Upper lobe of left lung (tissue), 6 donors: ENCODE measurements at regions not wholly inside any gene's neighbourhood (a gene's known extent, or its start where the extent isn't known, plus 50 kb on each side); places are given as distances from the start of the nearest gene placed in this dataset.
A peak's percentile ranks its signal among the peaks of the same experiment; 100 is the strongest.
"Not testable (repeated sequence)": the region's sequence is repeated elsewhere in the genome, so short reads cannot be mapped to it uniquely, and the experiment has no call there.

ENCODE experiments used
- ATAC-seq, 2 donors: fragments of 200-7000 bp; cut with Tn5 transposase; one replicate each; pipeline ENCODE4 v1.9.1; 2022; ENCODE audit warnings: mild to moderate bottlenecking in 2 of 2, moderate library complexity in 2 of 2; ENCODE audit not compliant: low FRiP score in 2 of 2
- DNase-seq, 2 donors: peaks; one replicate each; pipeline ENCODE4 v3.0.0-alpha.2; 2019 to 2020
- H3K27ac ChIP-seq, 4 donors: fragments of 200-600 bp; sonication (generic); one replicate each; pipeline ENCODE4 v1.5.1; 2016 to 2019
- H3K27me3 ChIP-seq, 4 donors: fragments of 200-600 bp; sonication (generic); one replicate each; pipeline ENCODE4 v1.5.1; 2017 to 2019
- H3K36me3 ChIP-seq, 4 donors: fragments of 200-600 bp; sonication (generic); one replicate each; pipeline ENCODE4 v1.5.1; 2016 to 2019
- H3K4me1 ChIP-seq, 4 donors: fragments of 200-600 bp; sonication (generic); one replicate each; pipeline ENCODE4 v1.5.1; 2018 to 2019
- H3K4me3 ChIP-seq, 4 donors: fragments of 200-600 bp; sonication (generic); one replicate each; pipeline ENCODE4 v1.5.1; 2017 to 2019; ENCODE audit warnings: mild to moderate bottlenecking in 2 of 4, moderate library complexity in 1 of 4
- H3K9me3 ChIP-seq, 4 donors: fragments of 200-600 bp; sonication (generic); one replicate each; pipeline ENCODE4 v1.5.1; 2018 to 2019
- EP300 ChIP-seq, 4 donors: sonication (generic); formaldehyde crosslinking; IDR thresholded peaks; one replicate each; pipeline ENCODE4 v1.5.1; 2017; ENCODE audit warnings: antibody characterized with exemption in 4 of 4, control low read depth in 2 of 4
- POLR2A ChIP-seq, 4 donors: fragments of 450-650 bp; IDR thresholded peaks; one replicate each; pipeline ENCODE4 v1.5.1; 2016 to 2017; ENCODE audit warnings: antibody characterized with exemption in 4 of 4, mild to moderate bottlenecking in 2 of 4
- POLR2AphosphoS5 ChIP-seq, 2 donors: sonication (generic); formaldehyde crosslinking; IDR thresholded peaks; one replicate each; pipeline ENCODE4 v1.5.1; 2017; ENCODE audit warnings: antibody characterized with exemption in 2 of 2
- WGBS, 2 donors: methylation state at CpG; one replicate each; pipeline ENCODE4 v1.1.5; 2017 to 2018; 5-methylcytosine and 5-hydroxymethylcytosine counted together
- TF ChIP-seq, protein P1 (sequence below), 6 experiments: fragments of 450-650 bp in 4 of 6; fragments of 200-600 bp in 2 of 6; sonication (generic) in 2 of 6; IDR thresholded peaks; one replicate each; pipeline ENCODE4 v1.5.1; 2016 to 2019; ENCODE audit warnings: antibody characterized with exemption in 6 of 6
- donor health status: DM: no; HTN: no; CAD: no; lungs with moderate emphysema.
- donor health status: DM: no; HTN: yes; CAD: no; lungs with severe emphysema.

DNA sequence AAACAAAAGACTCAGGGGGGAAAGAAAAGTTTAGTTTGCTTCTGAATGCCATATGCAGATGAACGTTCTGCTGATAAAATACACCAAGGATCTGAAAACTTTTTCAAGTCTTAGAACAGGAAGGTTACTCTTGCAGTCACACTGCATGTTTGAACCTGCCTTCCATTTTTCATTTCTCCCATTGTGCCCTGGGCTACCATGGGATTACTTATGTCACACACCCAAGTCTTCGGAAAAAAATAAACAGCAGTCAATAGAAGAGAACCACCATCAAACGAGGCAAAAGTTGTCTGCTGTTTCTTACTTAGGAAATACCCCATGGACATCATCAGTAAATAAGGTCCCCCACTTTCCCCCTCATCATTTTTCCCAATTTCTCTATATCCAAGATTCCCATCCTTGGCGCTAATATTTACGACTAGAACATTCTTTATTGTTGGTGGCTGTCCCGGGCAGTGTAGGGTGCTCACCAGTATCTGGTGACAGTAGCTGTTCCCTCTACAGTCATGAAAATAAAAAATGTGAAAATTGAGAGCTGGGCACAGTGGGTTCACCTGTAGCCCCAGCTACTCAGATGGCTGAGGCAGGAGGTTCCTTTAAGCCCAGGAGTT lies 202.5 kb downstream of the BCAS1 start:
- no peak for ATAC-seq
- DNase-seq = no peak
- Histone ChIP-seq H3K9me3 (no peaks in the 10 kb centered on the region), H3K4me1 (peaks cover 30 to 36% (median 35%) of the 10 kb centered on the region in 4 donors), H3K27ac (peak overlapping the region; percentile 52 to 83 (median 79)), H3K36me3 (no peaks in the 10 kb centered on the region), H3K27me3 (no peaks in the 10 kb centered on the region), H3K4me3 (no peak overlapping the region)
- no peak for TF ChIP-seq POLR2A (IDR thresholded peaks at IDR 0.05)
- TF ChIP-seq, protein P1, sequence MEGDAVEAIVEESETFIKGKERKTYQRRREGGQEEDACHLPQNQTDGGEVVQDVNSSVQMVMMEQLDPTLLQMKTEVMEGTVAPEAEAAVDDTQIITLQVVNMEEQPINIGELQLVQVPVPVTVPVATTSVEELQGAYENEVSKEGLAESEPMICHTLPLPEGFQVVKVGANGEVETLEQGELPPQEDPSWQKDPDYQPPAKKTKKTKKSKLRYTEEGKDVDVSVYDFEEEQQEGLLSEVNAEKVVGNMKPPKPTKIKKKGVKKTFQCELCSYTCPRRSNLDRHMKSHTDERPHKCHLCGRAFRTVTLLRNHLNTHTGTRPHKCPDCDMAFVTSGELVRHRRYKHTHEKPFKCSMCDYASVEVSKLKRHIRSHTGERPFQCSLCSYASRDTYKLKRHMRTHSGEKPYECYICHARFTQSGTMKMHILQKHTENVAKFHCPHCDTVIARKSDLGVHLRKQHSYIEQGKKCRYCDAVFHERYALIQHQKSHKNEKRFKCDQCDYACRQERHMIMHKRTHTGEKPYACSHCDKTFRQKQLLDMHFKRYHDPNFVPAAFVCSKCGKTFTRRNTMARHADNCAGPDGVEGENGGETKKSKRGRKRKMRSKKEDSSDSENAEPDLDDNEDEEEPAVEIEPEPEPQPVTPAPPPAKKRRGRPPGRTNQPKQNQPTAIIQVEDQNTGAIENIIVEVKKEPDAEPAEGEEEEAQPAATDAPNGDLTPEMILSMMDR (IDR thresholded peaks at IDR 0.05) = no peak
- no peak for TF ChIP-seq POLR2AphosphoS5 (IDR thresholded peaks at IDR 0.05)
- no peak for TF ChIP-seq EP300 (IDR thresholded peaks at IDR 0.05)
- 78 to 87% methylated on average over 6 of the region's 6 CpGs for WGBS, 2 donors

DNA sequence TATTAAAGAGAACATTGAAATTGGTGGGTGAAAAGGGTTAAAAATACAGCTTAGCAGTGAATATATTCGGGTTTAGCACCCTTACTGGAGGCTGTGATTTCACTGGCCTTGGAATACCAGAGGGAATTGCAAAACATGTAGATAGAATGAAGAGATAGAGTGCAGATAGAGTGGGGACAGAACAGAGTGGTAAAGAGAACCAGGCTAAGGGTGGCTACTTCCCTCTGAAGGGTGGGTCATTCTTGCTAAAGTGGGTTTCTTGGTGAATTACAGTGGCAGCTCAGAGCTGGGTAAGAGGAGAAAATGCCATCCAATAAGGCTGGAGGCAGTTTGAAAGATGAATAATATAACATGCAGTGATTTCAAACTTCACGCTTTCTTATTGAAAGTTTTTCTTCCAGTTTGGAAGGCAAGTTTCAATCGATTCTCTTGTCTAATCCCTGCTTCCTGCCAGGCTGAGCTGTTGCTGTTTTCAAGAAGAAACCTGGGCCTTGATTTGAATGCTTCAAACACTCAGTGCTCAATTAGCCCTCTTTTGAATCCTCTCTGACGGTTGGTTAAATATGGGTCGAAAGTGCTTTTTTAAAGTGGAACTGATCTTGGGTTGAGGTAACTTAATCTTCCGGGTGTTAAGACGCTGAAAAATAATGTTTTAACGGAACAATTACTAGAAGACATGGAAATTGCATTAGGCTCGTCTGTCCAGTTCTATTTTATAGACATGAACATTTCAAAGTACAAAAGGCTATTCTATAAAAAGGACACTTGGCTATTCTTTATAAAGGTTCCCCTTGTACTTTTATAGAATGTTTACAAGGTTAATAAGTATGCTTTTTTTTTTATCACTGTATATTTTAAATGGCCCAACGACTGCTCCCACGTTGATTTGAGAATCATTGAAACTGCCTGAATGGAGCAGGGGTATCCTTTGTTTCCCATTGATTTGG lies 203.3 kb downstream of the BCAS1 start:
- DNase-seq (no peak), ATAC-seq (peak in 1 of 2 donors; percentile 27)
- no peaks in the 10 kb centered on the region for H3K27me3 ChIP-seq
- peaks cover 30 to 35% (median 31%) of the 10 kb centered on the region in 4 donors for H3K4me1 ChIP-seq
- WGBS, 2 donors = 47 to 56% methylated on average over 11 of the region's 11 CpGs
- no peaks in the 10 kb centered on the region for H3K9me3 ChIP-seq
- peak overlapping the region; percentile 52 to 83 (median 79) for H3K27ac ChIP-seq
- no peak overlapping the region for H3K4me3 ChIP-seq
- no peaks in the 10 kb centered on the region for H3K36me3 ChIP-seq
- TF ChIP-seq POLR2A (IDR thresholded peaks at IDR 0.05) (no peak), POLR2AphosphoS5 (IDR thresholded peaks at IDR 0.05) (no peak), EP300 (IDR thresholded peaks at IDR 0.05) (no peak)
- TF ChIP-seq, protein P1 (IDR thresholded peaks at IDR 0.05) = no peak

DNA sequence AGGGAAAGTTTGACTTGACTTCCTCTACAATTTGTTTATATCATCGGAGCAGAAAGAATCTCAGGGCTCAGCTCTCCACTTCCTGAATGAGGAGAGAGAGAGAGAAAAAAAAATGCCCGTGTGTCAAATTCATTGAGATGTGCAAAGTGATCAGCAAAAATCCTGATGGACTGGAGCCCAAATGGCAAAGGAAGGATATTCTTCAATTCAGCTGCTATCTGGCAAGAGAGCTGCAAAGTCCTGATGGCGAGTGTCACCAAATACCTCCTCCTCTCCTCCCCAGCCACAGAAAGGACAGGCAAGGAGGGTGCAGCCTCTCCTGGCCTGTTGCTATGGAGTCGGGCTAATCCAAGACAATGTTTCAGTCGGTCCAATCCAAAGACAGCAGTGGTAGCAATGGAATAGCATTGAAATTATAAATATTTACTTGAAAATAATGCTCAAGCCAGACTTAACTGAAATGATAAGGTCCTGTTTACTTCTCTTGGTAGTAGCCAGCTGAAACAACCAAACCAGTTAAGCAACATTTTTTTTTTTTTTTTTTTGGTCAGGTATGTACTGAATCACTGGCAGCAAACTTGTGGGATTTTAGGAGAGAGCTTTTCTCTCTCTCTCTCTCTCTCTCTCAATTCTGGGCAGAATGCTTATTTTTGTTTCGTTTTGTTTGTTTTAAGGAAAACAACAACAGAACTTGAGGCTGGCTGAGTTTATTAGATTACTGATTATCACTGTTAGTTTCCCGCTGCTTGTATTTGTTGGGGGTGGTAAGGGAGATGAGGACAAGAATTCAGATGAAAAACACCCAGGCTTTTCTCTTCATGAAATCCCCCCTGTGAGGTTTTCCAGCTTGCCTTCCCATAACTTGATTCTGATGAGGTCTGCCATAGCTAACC lies 204.2 kb downstream of the BCAS1 start:
- DNase-seq = peak in 1 of 2 donors; percentile 28
- ATAC-seq = peak; percentile 76 to 90
- WGBS, 2 donors = 21 to 28% methylated on average over 7 of the region's 7 CpGs
- Histone ChIP-seq H3K27me3 (no peaks in the 10 kb centered on the region), H3K4me1 (peaks cover 30 to 35% (median 30%) of the 10 kb centered on the region in 4 donors), H3K9me3 (no peaks in the 10 kb centered on the region), H3K36me3 (no peaks in the 10 kb centered on the region), H3K27ac (peak overlapping the region; percentile 60 to 83 (median 79)), H3K4me3 (peak overlapping the region in 2 of 4 donors; percentile 6 to 25)
- peak in 1 of 2 donors; percentile 56 for TF ChIP-seq POLR2AphosphoS5 (IDR thresholded peaks at IDR 0.05)
- no peak for TF ChIP-seq EP300 (IDR thresholded peaks at IDR 0.05)
- TF ChIP-seq POLR2A (IDR thresholded peaks at IDR 0.05) = no peak
- TF ChIP-seq, protein P1 (IDR thresholded peaks at IDR 0.05) = no peak

DNA sequence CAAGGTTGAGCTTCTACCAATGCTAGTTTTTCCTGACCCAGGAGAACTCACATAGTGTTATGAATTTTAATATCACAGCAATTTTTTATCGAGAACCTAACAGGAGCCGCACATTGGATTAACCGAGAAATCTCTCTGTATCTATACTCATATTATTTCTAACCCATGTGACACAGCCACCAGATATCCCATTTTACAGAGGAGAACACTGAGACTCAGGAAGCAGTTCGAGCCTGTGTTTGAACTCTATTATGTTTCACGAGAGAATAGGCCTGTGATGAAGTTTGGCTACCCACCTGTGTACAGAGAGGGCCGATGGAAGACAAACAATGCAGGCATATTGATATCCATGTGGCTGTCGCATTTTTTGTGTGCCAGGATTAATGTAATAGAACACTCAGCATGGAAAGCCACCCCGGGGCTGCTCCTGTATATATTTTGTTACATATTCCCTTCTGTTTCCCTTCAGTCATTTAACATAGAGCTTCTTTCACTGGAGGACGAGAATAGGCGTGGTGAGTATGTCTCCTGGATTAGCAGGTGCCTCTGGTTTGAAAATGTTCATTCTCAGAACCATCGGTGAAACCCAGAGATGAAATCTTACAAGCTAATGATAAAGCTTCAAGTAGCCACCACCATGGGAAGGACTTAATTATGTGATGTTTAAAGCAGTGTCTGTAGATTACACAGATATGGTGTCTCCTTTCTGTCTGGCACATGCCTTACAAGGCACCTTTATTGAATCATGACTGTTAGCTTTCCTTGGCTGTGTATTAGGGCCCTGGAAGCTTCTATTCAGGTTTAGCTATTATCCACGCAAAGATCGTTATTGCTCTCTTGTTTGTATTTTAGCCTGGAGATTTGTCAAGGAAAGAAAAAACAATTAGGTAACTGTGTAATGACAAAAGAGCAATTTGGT lies 205.4 kb downstream of the BCAS1 start:
- not testable (repeated sequence) for H3K4me3 ChIP-seq, DNase-seq, H3K27me3 ChIP-seq, H3K9me3 ChIP-seq, H3K36me3 ChIP-seq, ATAC-seq
- 70 to 73% methylated on average over 13 of the region's 13 CpGs for WGBS, 2 donors
- H3K4me1 ChIP-seq = peaks cover 30 to 35% (median 30%) of the 10 kb centered on the region in 4 donors
- peak overlapping the region; percentile 60 to 83 (median 79) for H3K27ac ChIP-seq

DNA sequence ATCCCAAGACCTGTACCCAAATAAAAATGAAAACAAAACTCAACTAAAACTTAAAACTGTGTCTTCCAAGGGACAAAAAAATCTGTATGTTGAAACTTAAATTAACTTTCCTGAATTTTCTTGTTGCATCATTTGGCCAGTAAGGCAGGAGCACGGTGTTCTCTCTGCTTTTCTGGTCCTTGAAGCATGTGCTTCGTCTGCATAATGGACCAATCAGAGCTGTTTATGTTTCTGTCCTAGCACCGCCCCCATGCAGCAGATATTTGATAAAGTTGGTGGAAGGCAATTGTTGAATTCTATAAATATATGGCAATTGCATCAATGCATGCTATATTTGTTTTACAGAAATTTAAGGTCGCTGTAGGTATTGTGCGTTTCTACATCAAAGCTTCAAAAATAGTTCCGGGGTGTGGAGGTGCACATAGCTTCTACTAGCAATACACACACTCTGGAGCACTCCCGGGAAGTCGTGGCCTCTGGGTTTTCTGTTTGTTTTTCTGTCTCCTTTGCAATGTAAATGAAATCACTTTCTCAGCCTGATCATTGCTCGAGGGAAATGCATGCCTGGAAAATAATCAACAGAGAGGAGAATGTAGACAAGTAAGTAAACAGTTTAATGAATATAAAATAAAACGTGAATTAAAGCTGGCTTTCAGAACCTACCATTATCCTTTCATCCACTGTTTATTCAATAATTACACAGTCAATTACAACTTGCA lies 206.3 kb downstream of the BCAS1 start:
- not testable (repeated sequence) for ATAC-seq, DNase-seq, H3K9me3 ChIP-seq, H3K27ac ChIP-seq, H3K36me3 ChIP-seq, H3K27me3 ChIP-seq, H3K4me3 ChIP-seq
- H3K4me1 ChIP-seq = peaks cover 23 to 27% (median 24%) of the 10 kb centered on the region in 4 donors
- WGBS, 2 donors = 49 to 56% methylated on average over 10 of the region's 10 CpGs

DNA sequence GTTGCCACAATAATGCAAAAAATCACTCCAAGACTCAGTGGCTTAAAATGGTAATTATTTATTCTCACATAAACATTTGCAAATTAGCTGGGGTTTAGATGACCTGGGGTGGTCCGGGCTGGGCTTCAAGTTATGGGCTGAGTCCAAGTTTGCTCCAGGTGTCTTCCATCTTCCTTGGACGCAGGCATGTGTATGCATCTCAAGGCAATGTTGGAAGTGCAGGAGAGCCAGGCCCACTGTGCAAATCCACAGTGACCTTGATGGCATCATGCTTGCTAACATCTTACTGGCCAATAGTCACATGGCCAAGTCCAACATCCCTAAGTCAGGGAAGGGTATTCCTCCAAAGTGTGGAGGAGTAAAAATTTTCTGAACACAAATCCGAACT lies 206.9 kb downstream of the BCAS1 start:
- whole genome bisulfite sequencing, 2 donors = 88 to 89% methylated on average over 3 of the region's 3 CpGs
- not testable (repeated sequence) for ATAC-seq
- peaks cover 23 to 27% (median 24%) of the 10 kb centered on the region in 4 donors for H3K4me1 ChIP-seq

DNA sequence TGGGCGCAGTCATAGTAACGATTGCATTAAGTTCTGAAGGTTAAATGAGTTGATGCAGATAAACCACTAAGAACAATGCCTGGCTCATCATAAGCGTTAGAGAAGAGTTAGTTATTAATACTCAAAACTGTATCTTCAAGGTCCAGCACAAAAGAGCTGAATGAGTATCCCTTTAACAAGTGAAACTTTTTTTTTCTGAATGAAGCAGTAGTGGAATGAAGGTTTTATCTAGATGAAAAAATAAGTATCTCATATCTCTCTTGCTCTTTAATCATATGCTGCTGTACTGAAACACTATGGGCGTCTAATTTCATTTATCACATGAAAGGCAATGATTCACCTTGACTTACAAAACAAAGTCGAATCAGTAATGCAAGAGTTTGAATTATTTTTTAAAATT lies 207.4 kb downstream of the BCAS1 start:
- H3K4me1 ChIP-seq = peaks cover 26 to 31% (median 27%) of the 10 kb centered on the region in 4 donors
- not testable (repeated sequence) for H3K9me3 ChIP-seq, DNase-seq, H3K27ac ChIP-seq, ATAC-seq, H3K36me3 ChIP-seq, H3K4me3 ChIP-seq, H3K27me3 ChIP-seq
- WGBS, 2 donors = 76 to 93% methylated on average over 5 of the region's 5 CpGs

More for the DNA sequence above, 206.9 kb downstream of the BCAS1 start:
- H3K4me3 ChIP-seq, DNase-seq, H3K36me3 ChIP-seq, H3K27me3 ChIP-seq, H3K27ac ChIP-seq, H3K9me3 ChIP-seq: not testable (repeated sequence)
